Activated CD4-positive, alpha-beta memory T cell treated with anti-CD3 and anti-CD28 coated beads for 36 hours (primary cell): ENCODE measurements at regions not wholly inside any gene's neighbourhood (a gene's known extent, or its start where the extent isn't known, plus 50 kb on each side); places are given as distances from the start of the nearest gene placed in this dataset.
"Not testable (repeated sequence)": the region's sequence is repeated elsewhere in the genome, so short reads cannot be mapped to it uniquely, and the experiment has no call there.

ENCODE experiments used
- CTCF ChIA-PET: fragments of 350-600 bp; sonication (Branson Sonifier 250); formaldehyde crosslinking; loops from one replicate; lab custom pipeline; 2021; ENCODE audit warnings: antibody characterized with exemption, inconsistent platforms; lab: Charles Lee
- POLR2A ChIA-PET: fragments of 350-600 bp; sonication (Branson Sonifier 250); formaldehyde crosslinking; loops from one replicate; lab custom pipeline; 2021; ENCODE audit warnings: antibody characterized with exemption; lab: Charles Lee
- DNase-seq: peaks from one replicate; pipeline ENCODE4 v3.0.0-alpha.2; 2020
- H3K27ac Mint-ChIP-seq: one replicate; pipeline ENCODE4 v1.8.0; 2021; ENCODE audit warnings: mixed read lengths
- H3K27me3 Mint-ChIP-seq: one replicate; pipeline ENCODE4 v1.8.0; 2021; ENCODE audit warnings: mixed read lengths
- H3K36me3 Mint-ChIP-seq: one replicate; pipeline ENCODE4 v1.8.0; 2021; ENCODE audit warnings: mixed read lengths
- H3K4me1 Mint-ChIP-seq: one replicate; pipeline ENCODE4 v1.8.0; 2021; ENCODE audit warnings: low read depth, mixed read lengths
- H3K4me3 Mint-ChIP-seq: one replicate; pipeline ENCODE4 v1.8.0; 2021; ENCODE audit warnings: mild to moderate bottlenecking, mixed read lengths
- H3K9me3 Mint-ChIP-seq: one replicate; pipeline ENCODE4 v1.8.0; 2021; ENCODE audit warnings: mixed read lengths
- intact Hi-C: fragments of 100-400 bp; cut with micrococcal nuclease; formaldehyde crosslinking; loops from one replicate; pipeline ENCODE4 v1.15.1; 2023

DNA sequence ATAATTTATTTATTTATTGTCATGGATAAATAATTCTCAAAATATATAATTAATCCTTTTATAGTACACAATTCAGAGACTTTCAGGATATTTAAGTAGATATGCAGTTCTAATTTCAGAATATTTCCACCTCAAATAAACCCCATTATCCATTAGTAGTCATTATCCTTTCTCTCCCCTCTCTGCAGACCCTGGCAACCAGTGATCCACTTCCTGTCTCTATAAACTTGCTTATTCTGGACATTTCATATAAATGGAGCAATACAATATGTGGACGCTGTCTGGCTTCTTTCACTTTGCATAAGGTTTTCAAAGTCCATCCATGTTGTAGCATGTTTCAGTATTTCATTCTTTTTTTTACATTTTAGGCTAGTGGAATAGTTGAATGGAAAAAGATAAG lies 230.2 kb downstream of the FZD1 start:
- Mint-ChIP-seq H3K4me3 (no peak overlapping the region), H3K27me3 (no peaks in the 10 kb centered on the region), H3K4me1 (no peaks in the 10 kb centered on the region), H3K27ac (no peak overlapping the region), H3K9me3 (peaks cover 30% of the 10 kb centered on the region), H3K36me3 (no peaks in the 10 kb centered on the region)
- ChIA-PET POLR2A (no interaction called here), CTCF (no interaction called here)
- intact Hi-C loops: no loop called here
- no peak for DNase-seq

DNA sequence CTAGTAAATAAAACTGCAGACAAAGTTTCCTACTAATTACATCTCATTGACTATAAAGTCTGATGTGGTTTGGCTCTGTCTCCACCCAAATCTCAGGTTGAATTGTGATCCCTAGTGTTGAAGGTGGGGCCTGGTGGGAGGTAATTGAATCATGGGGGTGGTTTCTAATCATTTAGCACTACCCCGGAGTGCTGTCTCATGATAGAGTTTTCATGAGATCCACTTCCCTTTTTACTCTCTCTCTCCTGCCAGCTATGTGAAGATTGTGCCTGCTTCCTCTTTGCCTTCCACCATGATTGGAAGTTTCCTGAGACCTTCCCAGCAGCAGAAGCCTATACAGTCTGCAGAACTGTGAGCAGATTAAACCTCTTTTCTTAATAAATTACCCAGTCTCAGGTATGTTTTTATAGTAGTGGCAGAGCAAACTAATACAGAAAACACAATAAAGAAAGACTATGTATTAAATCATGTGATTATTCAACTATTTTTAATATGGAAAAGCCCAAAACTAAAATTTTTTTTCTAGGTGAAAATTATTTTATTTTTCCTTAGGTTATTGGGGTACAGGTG lies 232.1 kb downstream of the FZD1 start:
- H3K4me1 Mint-ChIP-seq: no peaks in the 10 kb centered on the region
- peaks cover 23% of the 10 kb centered on the region for H3K9me3 Mint-ChIP-seq
- no peaks in the 10 kb centered on the region for H3K36me3 Mint-ChIP-seq
- no peaks in the 10 kb centered on the region for H3K27me3 Mint-ChIP-seq
- H3K27ac Mint-ChIP-seq: no peak overlapping the region
- DNase-seq: no peak
- intact Hi-C loops: no loop called here
- H3K4me3 Mint-ChIP-seq: no peak overlapping the region
- ChIA-PET POLR2A (no interaction called here), CTCF (no interaction called here)

DNA sequence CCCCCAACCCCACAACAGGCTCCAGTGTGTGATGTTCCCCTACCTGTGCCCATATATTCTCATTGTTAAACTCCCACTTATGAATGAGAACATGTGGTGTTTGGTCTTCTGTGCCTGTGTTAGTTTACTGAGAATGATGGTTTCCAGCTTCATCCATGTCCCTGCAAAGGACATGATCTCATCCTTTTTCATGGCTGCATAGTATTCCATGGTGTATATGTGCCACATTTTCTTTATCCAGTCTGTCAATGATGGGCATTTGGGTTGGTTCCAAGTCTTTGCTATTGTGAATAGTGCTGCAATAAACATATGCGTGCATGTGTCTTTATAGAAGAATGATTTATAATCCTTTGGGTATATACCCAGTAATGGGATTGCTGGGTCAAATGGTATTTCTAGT lies 233.0 kb downstream of the FZD1 start:
- H3K4me1 Mint-ChIP-seq, H3K27ac Mint-ChIP-seq, POLR2A ChIA-PET, intact Hi-C loops, H3K4me3 Mint-ChIP-seq, H3K27me3 Mint-ChIP-seq, H3K36me3 Mint-ChIP-seq, CTCF ChIA-PET, DNase-seq: not testable (repeated sequence)
- H3K9me3 Mint-ChIP-seq: peaks cover 20% of the 10 kb centered on the region

DNA sequence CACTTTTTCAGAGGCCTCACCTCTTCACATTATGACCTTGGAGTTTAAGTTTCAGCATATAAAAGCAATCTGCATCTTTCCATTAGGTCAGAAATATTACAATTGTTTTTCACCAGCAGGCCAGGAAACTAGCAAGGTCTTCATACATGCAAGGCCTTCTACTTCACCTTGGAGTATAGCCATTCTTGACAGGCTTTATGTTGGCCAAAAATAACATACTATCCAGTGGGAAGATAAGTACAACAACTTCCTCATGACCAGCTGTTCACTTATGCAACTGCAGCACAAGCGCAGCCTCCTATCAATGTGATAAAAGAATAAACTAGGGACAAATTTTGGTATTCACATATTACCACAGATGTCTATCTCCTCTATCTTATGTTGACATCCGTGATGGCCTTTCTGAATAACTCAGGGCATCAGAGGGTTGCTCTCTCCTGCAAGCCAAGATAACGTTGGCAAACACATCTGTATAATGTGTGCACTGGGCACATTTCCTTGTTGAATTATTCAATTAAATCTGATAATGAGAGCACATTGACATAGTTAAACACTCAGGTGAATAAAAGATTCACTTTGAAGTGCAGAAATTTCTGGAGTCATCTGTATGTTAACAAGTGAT lies 239.8 kb downstream of the FZD1 start:
- Mint-ChIP-seq H3K27me3 (no peaks in the 10 kb centered on the region), H3K4me1 (no peaks in the 10 kb centered on the region), H3K4me3 (no peak overlapping the region), H3K9me3 (peaks cover 9% of the 10 kb centered on the region), H3K27ac (no peak overlapping the region), H3K36me3 (no peaks in the 10 kb centered on the region)
- intact Hi-C loops: no loop called here
- DNase-seq: no peak
- ChIA-PET POLR2A (no interaction called here), CTCF (no interaction called here)

DNA sequence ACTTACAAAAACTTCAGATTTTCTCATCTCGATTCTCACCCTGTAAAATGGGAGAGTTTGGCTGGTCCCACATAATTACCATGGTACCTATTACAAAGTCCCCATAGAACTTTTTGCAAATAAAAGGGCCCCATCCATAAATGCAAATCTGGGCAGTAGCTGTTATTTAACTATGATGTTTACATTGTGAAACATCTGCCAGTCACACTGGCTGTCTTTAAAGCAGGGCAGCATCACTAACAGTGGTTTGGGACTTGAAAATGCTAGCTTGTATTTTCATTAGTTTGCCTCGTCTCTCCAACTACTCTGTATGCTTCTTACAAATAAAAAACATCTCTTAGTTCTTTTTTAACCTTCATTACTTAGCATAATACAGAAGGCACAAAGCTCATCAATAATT lies 240.7 kb downstream of the FZD1 start:
- H3K36me3 Mint-ChIP-seq: no peaks in the 10 kb centered on the region
- no peaks in the 10 kb centered on the region for H3K27me3 Mint-ChIP-seq
- DNase-seq: no peak
- no peak overlapping the region for H3K27ac Mint-ChIP-seq
- intact Hi-C loops: no loop called here
- no peaks in the 10 kb centered on the region for H3K4me1 Mint-ChIP-seq
- H3K9me3 Mint-ChIP-seq: peaks cover 6% of the 10 kb centered on the region
- ChIA-PET CTCF (no interaction called here), POLR2A (no interaction called here)
- H3K4me3 Mint-ChIP-seq: no peak overlapping the region

DNA sequence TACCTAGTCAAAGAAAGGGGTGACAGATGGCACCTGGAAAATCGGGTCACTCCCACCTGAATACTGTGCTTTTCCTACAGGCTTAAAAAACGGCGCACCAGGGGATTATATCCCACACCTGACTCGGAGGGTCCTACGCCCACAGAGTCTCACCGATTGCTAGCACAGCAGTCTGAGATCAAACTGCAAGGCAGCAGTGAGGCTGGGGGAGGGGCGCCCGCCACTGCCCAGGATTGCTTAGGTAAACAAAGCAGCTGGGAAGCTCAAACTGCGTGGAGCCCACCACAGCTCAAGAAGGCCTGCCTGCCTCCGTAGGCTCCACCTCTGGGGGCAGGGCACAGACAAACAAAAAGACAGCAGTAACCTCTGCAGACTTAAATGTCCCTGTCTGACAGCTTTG lies 242.7 kb downstream of the FZD1 start:
- CTCF ChIA-PET, DNase-seq, H3K4me1 Mint-ChIP-seq, H3K27ac Mint-ChIP-seq, H3K4me3 Mint-ChIP-seq, H3K9me3 Mint-ChIP-seq, POLR2A ChIA-PET, intact Hi-C loops, H3K36me3 Mint-ChIP-seq, H3K27me3 Mint-ChIP-seq: not testable (repeated sequence)

DNA sequence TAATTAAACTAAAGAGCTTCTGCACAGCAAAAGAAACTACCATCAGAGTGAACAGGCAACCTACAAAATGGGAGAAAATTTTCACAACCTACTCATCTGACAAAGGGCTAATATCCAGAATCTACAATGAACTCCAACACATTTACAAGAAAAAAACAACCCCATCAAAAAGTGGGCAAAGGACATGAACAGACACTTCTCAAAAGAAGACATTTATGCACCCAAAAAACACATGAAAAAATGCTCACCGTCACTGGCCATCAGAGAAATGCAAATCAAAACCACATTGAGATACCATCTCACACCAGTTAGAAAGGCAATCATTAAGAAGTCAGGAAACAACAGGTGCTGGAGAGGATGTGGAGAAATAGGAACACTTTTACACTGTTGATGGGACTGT lies 247.6 kb downstream of the FZD1 start:
- POLR2A ChIA-PET, intact Hi-C loops, H3K27me3 Mint-ChIP-seq, H3K36me3 Mint-ChIP-seq, H3K4me3 Mint-ChIP-seq, DNase-seq, CTCF ChIA-PET, H3K27ac Mint-ChIP-seq, H3K4me1 Mint-ChIP-seq: not testable (repeated sequence)
- H3K9me3 Mint-ChIP-seq: peaks cover 11% of the 10 kb centered on the region

DNA sequence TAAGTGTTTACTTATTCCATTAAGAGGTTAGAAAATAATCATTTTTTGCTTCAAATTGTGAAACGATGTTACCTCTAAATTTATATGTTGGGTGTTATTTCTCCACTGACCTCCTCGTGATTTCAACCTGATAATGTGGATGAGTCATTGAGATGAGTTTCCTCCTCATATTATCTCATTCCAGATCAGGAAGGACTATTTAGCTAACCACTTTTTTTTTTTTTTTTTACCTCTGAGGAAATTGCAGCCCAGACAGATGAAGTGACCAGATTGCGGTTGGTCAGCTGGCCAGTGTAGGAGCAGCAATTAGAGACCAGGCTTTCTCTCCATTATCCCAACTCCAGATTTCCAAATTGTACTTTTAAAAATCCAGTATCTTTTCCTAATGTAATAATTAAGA lies 248.7 kb downstream of the FZD1 start:
- no peaks in the 10 kb centered on the region for H3K4me1 Mint-ChIP-seq
- DNase-seq: no peak
- CTCF ChIA-PET: no interaction called here
- no peaks in the 10 kb centered on the region for H3K36me3 Mint-ChIP-seq
- peaks cover 11% of the 10 kb centered on the region for H3K9me3 Mint-ChIP-seq
- H3K4me3 Mint-ChIP-seq: no peak overlapping the region
- H3K27ac Mint-ChIP-seq: no peak overlapping the region
- H3K27me3 Mint-ChIP-seq: no peaks in the 10 kb centered on the region
- intact Hi-C loops: no loop called here
- POLR2A ChIA-PET: no interaction called here

DNA sequence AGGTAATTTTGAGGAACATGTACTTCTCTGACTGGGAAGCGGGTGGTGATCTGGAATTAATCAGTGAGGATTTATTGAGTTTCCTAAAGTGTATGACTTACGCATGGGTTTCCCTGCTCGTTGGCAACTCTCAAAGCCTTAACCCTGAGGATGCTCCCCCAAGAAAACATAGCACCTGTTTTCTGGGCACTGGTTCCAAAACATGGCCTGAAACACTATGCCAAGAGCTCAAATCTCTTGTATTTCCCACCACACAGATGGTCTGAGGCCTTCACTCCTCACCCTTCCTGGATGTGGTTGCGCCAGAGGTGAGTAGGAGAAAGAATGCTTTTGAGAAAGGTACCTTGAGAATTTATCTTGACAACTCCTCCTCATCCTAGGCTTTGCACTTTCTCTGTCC lies 250.4 kb downstream of the FZD1 start:
- ChIA-PET CTCF (no interaction called here), POLR2A (no interaction called here)
- no peaks in the 10 kb centered on the region for H3K4me1 Mint-ChIP-seq

DNA sequence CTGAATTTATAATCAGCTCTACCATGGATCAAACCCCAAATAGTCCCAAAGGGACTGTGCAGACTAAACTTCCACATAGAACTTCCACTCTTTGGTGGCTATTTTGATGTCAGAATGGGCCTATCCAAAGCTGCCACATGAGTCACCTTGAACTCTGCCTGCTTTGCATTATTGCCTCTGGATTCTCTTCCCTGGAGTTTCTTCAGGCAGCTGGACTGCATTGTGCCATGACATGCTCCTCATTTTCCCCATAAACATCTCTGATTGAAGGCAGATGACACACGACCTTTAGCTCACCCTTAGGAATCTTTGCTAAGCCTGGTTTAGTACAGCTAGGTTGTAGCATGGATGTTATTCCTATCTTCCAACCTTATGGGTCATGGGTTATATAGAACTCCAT lies 251.7 kb downstream of the FZD1 start:
- Mint-ChIP-seq H3K4me3 (no peak overlapping the region), H3K4me1 (no peaks in the 10 kb centered on the region), H3K36me3 (no peaks in the 10 kb centered on the region), H3K9me3 (peaks cover 5% of the 10 kb centered on the region), H3K27me3 (no peaks in the 10 kb centered on the region), H3K27ac (no peak overlapping the region)
- ChIA-PET POLR2A (no interaction called here), CTCF (no interaction called here)
- intact Hi-C loops: no loop called here
- DNase-seq: no peak

More for the DNA sequence above, 250.4 kb downstream of the FZD1 start:
- intact Hi-C loops: no loop called here
- DNase-seq: no peak
- Mint-ChIP-seq H3K36me3 (no peaks in the 10 kb centered on the region), H3K27me3 (no peaks in the 10 kb centered on the region), H3K4me3 (no peak overlapping the region), H3K27ac (no peak overlapping the region), H3K9me3 (peaks cover 5% of the 10 kb centered on the region)

DNA sequence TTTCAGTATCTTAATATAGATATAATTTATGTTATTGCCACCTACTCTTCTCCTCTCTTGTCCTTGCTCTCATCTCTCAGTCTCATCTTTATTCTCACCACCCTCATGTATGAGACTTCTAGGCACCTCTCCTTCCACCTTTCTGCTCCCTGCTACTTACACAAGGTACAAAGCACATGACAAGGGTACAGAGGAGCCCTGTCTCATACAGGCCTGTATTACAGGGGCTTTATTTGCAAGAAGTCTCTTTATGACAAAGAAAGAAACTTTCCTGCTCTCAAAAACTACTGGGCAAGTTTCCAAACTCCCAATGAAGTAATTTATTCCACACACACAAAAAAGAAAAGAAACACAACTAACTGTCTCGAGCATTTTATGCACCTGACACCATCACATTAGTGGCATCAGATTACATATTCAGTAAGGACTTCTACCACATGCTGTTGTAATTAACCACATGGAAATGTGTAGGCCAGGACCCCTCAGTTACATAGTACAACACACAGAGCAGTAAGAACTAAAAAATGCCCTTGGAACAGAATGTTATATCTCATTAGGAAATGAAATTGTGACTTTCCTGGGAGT lies 253.1 kb downstream of the FZD1 start:
- Mint-ChIP-seq H3K27me3 (no peaks in the 10 kb centered on the region), H3K9me3 (peaks cover 5% of the 10 kb centered on the region), H3K4me1 (no peaks in the 10 kb centered on the region), H3K27ac (no peak overlapping the region), H3K4me3 (no peak overlapping the region), H3K36me3 (no peaks in the 10 kb centered on the region)
- ChIA-PET CTCF (no interaction called here), POLR2A (no interaction called here)
- no peak for DNase-seq
- intact Hi-C loops: no loop called here

DNA sequence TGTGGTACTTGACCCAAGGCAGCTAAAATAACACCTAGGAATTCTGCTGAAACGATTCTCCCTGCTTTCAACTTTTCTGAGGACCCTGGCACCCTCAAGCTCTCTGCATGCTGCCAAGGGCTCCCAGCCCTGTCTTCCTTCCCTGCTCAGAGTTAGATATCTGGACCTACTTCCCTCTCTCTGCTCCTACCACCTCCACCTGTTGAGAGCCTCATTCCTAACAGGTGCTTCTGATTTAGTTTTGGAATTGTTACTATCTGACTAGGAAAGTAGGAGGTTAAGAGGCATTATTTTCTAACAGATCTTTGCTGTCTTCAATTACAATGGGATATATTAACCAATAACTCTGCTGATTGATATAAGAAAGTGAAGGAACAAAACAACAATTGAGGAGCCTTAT lies 253.8 kb downstream of the FZD1 start:
- intact Hi-C loops: no loop called here
- no peak for DNase-seq
- no peaks in the 10 kb centered on the region for H3K27me3 Mint-ChIP-seq
- H3K9me3 Mint-ChIP-seq: peaks cover 4% of the 10 kb centered on the region
- H3K4me1 Mint-ChIP-seq: no peaks in the 10 kb centered on the region
- H3K36me3 Mint-ChIP-seq: no peaks in the 10 kb centered on the region
- no peak overlapping the region for H3K4me3 Mint-ChIP-seq
- ChIA-PET CTCF (no interaction called here), POLR2A (no interaction called here)
- H3K27ac Mint-ChIP-seq: no peak overlapping the region
